ENCODE measurements at regions not wholly inside any gene's neighbourhood (a gene's known extent, or its start where the extent isn't known, plus 50 kb on each side); places are given as distances from the start of the nearest gene placed in this dataset.

DNA sequence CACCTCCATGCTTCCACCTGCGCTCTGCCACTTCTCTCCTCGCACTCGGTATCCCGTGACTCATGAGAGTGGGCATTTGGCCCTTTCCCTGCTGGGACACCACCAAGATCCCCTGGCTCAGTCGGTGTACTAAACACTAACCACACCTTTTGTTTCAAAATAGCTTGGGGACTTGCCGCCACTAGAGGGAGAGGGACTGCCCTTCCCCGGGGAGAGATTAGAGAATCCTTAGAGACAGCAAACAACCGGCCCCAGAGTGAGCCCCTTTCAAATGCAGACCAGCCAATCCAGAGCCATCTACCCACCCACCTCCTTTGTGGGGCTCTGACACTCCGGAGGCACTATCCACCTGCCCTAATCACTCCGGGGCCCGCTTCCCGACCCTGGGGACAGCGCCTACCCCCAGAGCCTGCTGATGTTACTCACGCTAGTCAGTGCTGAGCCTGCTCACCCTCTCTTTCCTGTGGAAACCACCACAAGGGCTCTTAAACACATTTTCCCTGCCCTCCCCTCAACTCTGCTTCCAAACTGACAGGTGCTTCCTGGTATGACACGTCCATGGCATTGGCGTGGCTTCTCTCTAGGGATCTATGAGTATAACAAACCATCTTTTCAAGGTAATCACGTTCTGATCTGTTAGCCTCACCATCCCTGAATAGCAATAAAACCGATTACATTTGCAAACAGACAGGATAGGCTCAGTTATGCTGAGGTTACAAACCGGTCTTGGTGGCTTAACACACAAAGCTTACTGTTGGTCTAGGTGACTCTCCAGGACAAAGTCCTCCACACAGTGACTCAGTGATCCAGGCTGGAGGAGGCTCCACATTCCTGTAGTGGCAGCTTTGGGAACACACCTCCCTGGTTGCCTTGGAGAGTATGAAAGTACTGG is 180.1 kb upstream of the MVB12B start:
- ATAC-seq (no peak), DNase-seq (ENCODE audit: low spot score) (no peak)
- intact Hi-C loops (cut with DNase I): no loop called here

DNA sequence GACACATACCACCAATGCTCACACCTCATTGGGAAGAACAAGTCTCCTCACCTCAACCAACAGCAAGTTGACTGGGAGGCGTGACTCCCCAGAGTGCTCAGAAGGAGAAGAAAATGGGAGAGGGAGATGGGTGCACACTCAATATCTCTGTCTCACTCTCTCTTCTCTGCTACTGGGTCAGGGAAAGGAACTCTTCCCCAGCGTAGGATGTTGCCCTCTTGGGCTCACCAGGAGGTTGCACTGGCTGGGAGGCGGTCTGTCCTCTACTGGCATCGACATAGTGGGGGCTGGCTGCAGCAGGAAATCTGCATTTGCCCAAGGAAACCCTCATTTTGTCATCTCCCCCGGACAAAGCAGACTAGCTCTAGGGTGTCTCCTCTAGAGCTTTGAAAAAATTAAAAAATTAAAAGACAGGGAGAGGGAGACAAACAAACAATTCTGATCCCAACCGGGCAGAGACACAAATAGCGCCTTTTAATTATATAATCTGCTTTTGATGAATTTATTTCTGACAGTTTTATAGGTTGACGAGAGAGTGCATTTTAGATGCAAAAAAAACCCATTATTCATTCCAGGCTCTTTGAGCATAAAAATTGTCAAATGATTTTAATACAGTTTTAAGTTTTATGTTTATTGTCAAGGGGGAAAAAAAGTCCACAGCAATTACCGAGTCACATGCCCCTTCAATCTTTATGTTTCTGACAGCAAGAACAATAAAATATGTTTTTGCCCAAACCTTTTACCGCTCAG is 179.3 kb upstream of the MVB12B start:
- intact Hi-C loops (cut with DNase I): no loop called here
- DNase-seq (ENCODE audit: low spot score) (no peak), ATAC-seq (no peak)

DNA sequence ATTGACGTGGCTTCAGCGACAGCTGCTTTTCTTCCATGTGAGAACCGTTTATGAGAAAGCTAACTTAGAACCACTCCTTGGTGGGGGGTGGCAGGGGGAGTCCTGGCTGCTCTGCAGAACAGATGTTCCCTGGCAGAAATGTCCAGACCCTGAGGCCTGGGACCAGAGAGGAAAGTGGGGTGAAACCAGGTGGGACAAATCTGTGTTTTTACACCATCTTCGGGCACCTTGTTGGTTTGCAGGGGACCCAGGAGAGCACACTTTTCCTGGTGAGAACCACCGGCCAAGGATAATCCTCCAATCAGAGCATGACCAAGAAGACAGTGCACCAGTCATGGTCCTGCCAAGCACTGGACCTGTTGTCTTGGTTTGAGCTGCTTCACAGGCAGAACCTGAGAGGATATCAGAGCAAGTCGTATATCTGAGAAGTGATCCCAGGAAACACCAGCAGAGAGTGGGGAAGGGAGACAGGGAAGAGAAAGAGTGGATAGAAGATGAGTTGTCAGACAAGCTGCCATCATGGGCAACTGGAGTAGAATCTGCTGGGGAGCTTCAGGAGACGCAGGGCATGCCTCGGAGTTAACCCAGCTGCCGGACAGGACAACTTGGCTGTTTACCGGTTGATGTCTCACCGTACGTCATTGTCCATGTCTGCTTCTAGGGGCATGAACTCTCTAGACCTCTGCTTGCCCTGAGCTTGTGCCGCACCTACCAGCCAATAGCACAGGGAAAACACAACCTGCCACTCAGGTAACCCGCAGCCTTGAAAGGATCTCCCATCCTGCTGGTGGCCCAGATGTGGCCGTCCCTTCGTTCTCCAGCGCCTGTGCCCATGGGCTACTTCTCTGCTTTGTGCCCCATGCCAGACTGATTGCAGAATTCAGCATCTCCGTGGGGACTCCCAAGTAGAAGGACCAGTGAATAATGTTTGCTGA is 178.4 kb upstream of the MVB12B start:
- no peak for ATAC-seq
- DNase-seq (ENCODE audit: low spot score): no peak
- intact Hi-C loops (cut with DNase I): no loop called here

DNA sequence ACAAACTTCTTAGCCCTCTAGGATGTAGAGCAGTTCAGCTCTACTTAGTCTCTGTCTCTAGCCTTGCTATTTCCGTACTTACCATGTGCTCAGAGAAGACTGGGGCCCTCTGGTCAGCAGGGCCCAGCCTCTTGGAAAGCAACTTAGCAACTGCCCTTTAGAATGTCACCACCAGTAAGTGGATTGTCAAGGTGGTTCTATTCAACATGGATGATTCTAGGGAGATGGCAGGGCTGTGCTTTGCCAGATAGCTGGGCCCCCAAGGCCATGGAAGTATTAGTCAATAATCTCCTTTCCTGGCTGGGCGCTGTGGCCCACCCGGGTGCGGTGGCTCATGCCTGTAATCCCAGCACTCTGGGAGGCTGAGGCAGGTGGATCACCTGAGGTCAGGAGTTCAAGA is 177.6 kb upstream of the MVB12B start:
- intact Hi-C loops (cut with DNase I): no loop called here
- ATAC-seq (no peak), DNase-seq (ENCODE audit: low spot score) (no peak)

DNA sequence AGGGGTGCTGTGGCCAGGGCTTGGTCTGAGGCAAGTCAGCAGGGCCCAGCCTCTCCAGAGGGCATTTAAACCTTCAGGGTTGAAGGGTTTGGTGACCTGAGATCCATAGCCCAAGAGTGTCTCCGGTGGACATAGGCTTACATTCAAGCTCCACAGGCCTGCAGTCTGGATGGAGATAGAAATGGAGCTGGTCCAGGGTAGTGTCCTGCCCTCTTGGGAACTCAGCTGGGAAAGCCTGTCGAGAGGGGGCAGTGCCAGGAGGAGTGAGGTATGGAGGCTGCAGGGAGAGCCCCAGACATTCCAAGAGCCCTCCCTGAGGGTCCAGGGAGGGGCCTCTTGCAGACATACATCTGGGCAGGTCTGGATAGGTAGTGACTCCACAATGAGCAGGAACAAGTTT is 177.0 kb upstream of the MVB12B start:
- no peak for ATAC-seq
- no peak for DNase-seq (ENCODE audit: low spot score)
- intact Hi-C loops (cut with DNase I): no loop called here

DNA sequence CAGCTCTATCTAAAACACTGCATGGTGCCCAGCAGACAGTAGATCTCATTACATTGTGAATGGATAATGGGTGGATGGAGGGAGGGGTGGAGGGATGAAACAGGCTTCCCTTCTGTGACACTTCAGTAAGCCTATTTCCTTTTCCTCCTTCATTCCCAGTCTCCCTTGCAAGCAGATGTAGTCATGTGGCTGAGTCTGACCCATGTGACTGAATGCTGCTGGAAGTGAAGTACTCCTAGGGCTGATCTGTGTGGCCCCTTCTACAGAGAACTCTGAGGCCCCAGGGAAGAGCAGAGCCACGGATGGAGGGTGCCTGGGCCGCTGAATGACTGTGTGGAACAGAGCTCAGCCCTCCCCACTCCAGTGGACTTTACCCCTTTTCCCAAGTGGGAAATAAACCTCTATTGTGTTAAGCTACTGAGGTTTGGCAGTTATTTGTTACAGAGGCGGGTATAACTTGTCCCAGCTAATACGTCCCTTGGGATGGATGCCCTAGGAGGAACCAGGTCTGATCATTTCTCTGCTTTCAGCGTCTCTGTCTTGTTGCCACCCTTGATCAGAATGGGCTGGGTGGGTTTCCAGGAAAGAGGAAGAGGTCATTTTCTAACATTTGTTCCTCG is 176.1 kb upstream of the MVB12B start:
- ATAC-seq: no peak
- intact Hi-C loops (cut with DNase I): no loop called here
- DNase-seq (ENCODE audit: low spot score): no peak

DNA sequence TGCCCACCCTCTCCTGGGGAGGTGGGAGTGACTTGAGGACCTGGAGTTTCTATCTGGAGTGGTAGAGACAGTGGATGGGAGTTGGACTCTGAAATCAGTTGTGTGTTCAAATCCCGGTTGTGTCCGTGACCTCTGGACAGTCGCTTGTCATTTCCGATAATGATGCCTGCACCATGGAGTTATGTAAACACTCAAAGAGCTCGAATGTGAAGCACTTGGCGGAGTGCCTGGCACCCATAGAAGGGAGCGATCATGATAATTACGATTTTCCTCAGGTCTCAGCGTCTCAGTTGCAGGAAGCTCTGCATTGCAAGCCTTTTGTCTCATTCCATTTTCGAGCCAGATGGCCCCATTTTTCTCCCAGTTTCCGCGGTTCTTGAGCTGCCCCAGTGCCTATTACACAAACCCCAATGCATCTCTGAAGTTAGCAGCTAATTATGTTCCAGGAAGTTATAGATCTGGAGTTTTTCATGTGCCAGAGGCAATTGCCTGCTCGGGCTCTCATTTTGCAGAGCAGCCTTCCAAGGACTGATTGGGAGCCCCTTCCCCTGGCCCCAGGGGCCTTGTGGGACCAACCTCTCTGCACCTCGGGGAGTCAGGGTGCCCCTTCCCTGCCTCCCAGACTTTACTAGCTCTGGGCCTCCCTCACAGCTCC is 175.5 kb upstream of the MVB12B start:
- DNase-seq (ENCODE audit: low spot score) (no peak), ATAC-seq (no peak)
- intact Hi-C loops (cut with DNase I): no loop called here

DNA sequence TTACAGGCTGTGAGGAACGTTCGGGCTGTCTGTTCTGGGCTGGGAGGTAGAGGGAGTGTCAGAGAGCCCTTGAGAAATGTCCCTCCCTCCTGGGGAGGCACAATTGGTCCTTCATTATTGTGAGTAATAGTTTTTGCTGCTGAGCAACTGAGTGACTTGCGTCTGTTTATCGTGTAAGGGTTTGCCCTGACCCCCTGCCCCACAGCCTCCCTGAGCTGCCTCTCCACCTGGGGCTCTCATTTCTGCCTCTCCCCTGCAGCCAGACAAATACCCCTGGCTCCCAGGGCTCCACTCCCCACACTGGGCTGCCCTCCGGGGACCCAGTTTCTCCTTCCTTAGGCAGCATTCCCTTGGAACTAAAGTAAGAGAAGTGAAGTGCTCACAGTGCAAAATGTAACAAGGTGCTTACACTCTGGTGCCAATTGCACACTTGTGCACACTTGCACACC is 174.9 kb upstream of the MVB12B start:
- intact Hi-C loops (cut with DNase I): no loop called here
- ATAC-seq (no peak), DNase-seq (ENCODE audit: low spot score) (no peak)

DNA sequence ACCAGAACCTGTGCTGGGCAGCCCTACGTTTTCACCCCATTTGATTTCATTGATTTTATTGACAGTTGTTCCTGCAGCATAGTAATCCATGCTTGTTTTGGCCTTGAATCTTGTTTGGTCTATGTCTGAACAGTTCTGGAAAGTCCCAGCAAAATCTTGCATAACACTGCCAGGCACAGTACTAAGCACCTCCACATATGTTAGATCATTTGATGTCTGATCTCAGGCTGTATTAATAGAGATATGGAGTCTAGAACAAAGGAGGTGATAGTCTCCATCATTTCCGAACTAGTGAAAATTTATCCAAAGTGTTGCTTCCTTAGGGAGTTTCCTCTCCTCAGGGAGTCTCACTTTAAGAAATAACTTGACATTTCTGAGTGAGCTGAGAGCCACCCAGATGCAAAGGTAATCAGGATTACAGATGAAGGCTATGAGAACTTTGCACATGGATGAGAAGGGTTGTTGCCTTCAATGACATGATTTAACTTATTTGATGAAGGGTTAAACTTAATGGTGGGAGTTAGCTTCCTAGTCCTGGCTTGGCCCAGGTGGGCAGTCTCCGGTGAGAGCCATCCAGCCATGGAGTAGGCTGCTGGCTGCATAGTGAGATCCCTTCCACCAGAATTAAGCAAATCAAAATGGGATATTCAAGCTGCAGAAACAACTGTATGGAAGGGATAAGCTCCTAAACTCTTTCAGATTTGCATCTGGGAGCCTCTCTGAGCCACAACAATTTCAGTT is 173.8 kb upstream of the MVB12B start:
- ATAC-seq: no peak
- intact Hi-C loops (cut with DNase I): no loop called here
- DNase-seq (ENCODE audit: low spot score): no peak

DNA sequence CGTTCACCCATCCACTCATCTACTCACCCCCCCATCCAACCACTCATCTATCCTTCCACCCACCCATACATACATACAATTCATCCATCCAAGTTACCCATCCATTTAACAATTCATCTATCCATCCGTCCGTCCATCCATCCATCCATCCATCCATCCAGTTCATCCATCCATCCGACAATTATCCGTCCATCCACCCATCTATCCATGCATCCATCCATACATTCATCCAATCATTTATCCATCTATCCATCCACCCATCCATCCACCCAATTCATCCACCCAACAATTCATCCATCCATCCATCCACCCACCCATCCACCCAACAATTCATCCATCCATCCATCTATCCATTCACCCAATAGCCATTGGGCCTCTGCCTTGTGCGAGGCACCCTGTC is 173.2 kb upstream of the MVB12B start:
- no peak for ATAC-seq
- no peak for DNase-seq (ENCODE audit: low spot score)
- intact Hi-C loops (cut with DNase I): no loop called here

DNA sequence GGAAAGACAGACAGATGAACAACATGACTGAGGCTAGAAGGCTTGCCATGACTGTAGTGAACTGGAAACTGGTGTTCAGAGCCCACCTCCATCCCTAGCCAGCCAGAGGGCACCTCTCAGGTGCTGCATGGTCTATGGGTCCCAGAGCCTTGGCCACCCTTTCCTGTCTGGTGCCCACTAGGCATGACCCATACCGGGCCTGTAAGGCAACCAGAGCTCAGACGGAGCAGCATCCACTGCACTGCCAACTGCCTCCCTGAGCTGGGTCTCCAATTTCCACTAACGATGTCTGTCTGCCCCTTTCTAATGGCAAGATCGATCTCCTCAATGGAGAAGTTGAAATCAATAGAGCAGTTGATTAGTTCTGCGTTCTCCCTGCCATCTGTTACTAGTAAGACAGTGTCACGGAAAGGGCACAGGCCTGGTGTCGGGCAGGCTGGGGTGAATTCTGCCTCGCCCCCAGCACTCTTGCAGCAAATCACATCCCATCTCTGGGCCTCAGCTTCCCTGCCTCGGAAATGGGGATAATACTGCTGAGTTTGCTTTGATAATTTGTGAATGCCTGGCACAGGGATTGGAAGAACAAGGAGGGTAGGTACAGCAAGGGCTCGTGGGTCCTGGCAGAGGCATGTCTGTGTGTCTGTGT is 172.3 kb upstream of the MVB12B start:
- DNase-seq (ENCODE audit: low spot score) (no peak), ATAC-seq (no peak)
- intact Hi-C loops (cut with DNase I): no loop called here

DNA sequence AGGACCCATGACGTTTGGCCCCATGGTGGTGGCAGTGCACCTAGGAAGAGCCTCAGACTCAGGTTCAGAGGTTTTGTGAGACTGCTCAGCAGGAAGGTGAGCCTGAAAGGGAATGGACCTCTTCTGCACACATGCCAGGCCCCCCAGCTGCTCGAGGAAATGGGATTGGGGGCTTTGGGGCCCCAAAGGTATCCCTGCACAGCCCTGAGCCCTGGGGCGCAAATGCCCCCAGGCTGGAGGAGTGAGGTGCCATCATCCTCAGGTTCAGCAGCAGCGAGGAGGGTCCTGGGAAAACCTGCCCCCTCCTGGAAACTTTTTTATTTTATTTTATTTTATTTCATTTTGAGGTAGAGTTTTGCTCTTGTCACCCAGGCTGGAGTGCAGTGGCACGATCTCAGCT is 171.8 kb upstream of the MVB12B start:
- ATAC-seq (no peak), DNase-seq (ENCODE audit: low spot score) (no peak)
- intact Hi-C loops (cut with DNase I): no loop called here

DNA sequence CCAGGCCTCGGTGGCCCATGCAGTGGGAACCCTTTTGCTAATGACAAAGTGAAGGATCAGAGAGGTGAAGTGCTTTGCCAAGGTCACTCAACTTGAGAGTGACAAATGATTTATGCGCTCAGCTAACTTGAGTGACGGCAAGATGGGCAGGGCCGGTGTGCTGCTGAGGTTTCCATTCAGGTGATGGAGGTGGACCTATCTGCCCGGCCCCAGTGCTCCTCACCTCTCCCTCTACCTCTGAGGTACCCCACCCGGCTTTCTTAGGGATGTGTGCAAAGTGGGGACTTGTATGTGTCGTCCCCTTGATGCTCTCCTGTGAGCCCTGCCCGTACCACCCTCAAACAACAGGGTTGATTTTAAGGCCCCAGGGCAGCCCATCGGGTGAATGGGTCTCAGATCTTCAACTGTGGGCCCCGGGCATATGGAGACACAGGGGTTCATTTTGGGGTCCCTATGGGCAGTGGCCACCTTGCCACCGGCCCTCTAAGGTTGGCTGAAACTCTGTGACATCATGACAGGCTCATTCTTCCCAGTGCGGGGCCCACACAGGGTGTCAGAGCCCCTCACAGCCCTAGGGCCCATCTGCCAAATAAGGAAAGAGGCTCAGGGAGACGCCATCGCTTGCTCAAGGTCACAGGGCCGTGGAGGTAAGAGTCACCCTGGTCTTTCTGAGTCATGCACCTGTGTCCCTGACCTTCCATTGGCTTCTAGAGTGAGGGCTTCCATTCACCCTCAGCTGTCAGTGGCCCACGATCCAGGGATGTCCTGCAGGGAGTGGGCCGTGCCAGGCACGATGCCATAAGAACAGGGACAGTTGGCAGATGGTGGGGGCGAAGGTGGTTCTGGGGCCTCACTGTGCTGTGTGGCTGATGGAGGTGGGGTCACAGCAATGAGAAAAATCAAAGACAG is 170.6 kb upstream of the MVB12B start:
- intact Hi-C loops (cut with DNase I): no loop called here
- ATAC-seq (no peak), DNase-seq (ENCODE audit: low spot score) (no peak)

DNA sequence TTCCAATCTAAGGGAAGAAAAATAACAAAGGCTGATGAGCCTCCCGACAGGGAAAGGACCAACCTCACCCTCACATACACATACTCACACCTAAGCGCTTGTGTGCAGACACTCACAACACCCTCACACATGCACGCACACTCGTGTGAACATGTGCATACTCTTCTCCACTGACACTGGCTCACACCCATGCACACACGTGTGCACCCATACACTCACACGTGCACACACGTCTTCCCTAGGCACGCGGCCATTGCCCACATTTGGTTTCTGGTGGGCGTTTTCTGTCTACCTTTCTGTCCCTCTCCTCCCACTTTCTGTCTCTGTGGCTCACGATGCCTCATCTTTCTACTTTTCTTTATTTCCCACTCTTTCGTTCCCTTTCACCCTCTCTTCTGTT is 169.7 kb upstream of the MVB12B start:
- intact Hi-C loops (cut with DNase I): no loop called here
- DNase-seq (ENCODE audit: low spot score) (no peak), ATAC-seq (no peak)

DNA sequence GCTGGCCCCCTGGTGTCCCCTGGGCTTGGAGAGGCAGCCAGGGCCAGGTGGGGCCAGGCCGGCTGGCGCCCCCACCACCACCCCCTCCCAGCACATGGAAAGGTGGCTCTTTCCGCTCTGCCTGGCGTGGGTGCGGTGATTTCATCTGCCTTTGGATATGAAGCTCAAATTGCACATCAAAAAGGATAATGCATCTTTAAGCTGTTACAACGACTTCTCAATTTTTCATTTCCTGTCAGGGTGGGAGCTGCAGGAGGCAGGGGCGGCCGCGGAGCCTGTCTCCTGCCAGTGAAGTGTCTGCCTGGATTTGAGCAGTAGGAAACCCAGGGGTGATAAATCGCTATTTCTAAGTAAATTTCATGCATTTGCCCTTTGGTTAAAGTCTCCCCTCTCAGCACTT is 169.2 kb upstream of the MVB12B start:
- intact Hi-C loops (cut with DNase I): no loop called here
- no peak for DNase-seq (ENCODE audit: low spot score)
- ATAC-seq: no peak

DNA sequence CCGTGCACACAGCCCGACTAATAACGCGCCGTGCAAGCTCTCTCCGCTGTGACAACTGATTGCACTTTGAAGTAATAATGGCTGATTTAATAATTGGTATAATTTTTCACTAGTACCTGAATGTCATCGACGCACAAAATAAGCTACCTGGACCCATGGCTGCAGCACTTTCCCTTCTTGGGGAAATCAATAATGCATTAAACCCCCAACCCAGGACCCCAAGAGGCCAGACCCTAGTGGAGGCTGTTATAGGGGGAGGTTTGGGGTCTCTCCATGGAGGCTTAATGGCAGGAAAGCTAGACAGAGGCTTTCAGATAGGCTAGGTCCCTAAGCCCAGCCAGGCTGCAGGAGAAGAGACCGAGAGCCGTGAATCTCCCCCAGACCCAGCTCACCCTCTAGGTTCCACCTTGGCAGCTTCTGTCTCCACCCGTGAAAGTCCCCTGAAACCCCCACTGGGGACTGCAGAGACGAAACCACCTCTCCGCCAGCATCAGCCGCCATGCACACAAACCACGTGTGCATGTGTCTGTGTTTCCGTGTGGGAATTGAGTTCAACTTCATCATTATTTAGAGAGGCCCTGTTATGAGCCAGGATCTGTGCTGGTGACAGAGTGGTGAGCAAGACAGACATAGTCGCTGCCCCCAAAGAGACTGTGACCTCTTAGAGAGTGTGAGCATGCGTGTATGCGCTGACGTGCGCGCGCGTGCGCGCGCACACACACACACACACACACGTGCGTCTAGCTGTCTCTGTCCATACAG is 168.6 kb upstream of the MVB12B start:
- no peak for DNase-seq (ENCODE audit: low spot score)
- ATAC-seq: no peak

More for the DNA sequence above, 168.6 kb upstream of the MVB12B start:
- intact Hi-C loops (cut with DNase I): no loop called here
